AG08396 (cell line): ENCODE measurements at regions not wholly inside any gene's neighbourhood (a gene's known extent, or its start where the extent isn't known, plus 50 kb on each side); places are given as distances from the start of the nearest gene placed in this dataset.

Experiments used
- DNase-seq: peaks from one replicate; pipeline ENCODE4 v3.0.0; 2012; ENCODE audit warnings: low spot score, mixed read lengths

GRCh38 chr5:88544136-88544645 lies 275.5 kb upstream of the TMEM161B start:
- no peak for DNase-seq

GRCh38 chr5:88542786-88543185 lies 274.1 kb upstream of the TMEM161B start:
- DNase-seq: no peak

GRCh38 chr5:88540471-88541115 lies 271.9 kb upstream of the TMEM161B start:
- DNase-seq: no peak

- DNase-seq: no peak
Observed at GRCh38 chr5:88539693-88540365, 271.2 kb upstream of the TMEM161B start.

- no peak for DNase-seq
Observed at GRCh38 chr5:88539026-88539425, 270.4 kb upstream of the TMEM161B start.

GRCh38 chr5:88536146-88536545 lies 267.5 kb upstream of the TMEM161B start:
- DNase-seq: no peak

GRCh38 chr5:88524941-88525340 lies 256.3 kb upstream of the TMEM161B start:
- no peak for DNase-seq

GRCh38 chr5:88519066-88519465 lies 250.4 kb upstream of the TMEM161B start:
- DNase-seq: no peak

- DNase-seq: no peak
Observed at GRCh38 chr5:88518131-88519016, 249.7 kb upstream of the TMEM161B start.

GRCh38 chr5:88515881-88516819 lies 247.5 kb upstream of the TMEM161B start:
- no peak for DNase-seq

GRCh38 chr5:88515068-88515467 lies 246.4 kb upstream of the TMEM161B start:
- DNase-seq: no peak

GRCh38 chr5:88509403-88509802 lies 240.8 kb upstream of the TMEM161B start:
- no peak for DNase-seq

GRCh38 chr5:88507261-88507660 lies 238.6 kb upstream of the TMEM161B start:
- no peak for DNase-seq

- no peak for DNase-seq
Observed at GRCh38 chr5:88503406-88503805, 234.8 kb upstream of the TMEM161B start.

GRCh38 chr5:88503041-88503345 lies 234.3 kb upstream of the TMEM161B start:
- DNase-seq: no peak

GRCh38 chr5:88502179-88503040 lies 233.8 kb upstream of the TMEM161B start:
- no peak for DNase-seq

- DNase-seq: no peak
Observed at GRCh38 chr5:88495810-88496209, 227.2 kb upstream of the TMEM161B start.

GRCh38 chr5:88490874-88491273 lies 222.2 kb upstream of the TMEM161B start:
- no peak for DNase-seq

GRCh38 chr5:88489364-88489763 lies 220.7 kb upstream of the TMEM161B start:
- DNase-seq: no peak

GRCh38 chr5:88488561-88488960 lies 219.9 kb upstream of the TMEM161B start:
- DNase-seq: no peak

- no peak for DNase-seq
Observed at GRCh38 chr5:88488130-88488529, 219.5 kb upstream of the TMEM161B start.
